HG03060 (cell line): ENCODE measurements at regions not wholly inside any gene's neighbourhood (a gene's known extent, or its start where the extent isn't known, plus 50 kb on each side); places are given as distances from the start of the nearest gene placed in this dataset.
"Not testable (repeated sequence)": the region's sequence is repeated elsewhere in the genome, so short reads cannot be mapped to it uniquely, and the experiment has no call there.

Experiments used
- ATAC-seq: cut with Tn5 transposase; IDR thresholded peaks from one replicate; pipeline ENCODE4 v1.9.1; 2021; ENCODE audit warnings: low read depth, moderate number of reproducible peaks; ENCODE audit not compliant: unreplicated experiment

GRCh38 chr22:22169923-22170322, 74.7 kb upstream of the VPREB1 start:
- no peak for ATAC-seq

GRCh38 chr22:22168941-22169867, 75.4 kb upstream of the VPREB1 start:
- ATAC-seq = no peak

GRCh38 chr22:22168190-22168940, 76.2 kb upstream of the VPREB1 start:
- no peak for ATAC-seq

- peak; percentile 79 for ATAC-seq
Measured at GRCh38 chr22:22167791-22168189, 76.8 kb upstream of the VPREB1 start.

GRCh38 chr22:22166941-22167713, 77.5 kb upstream of the VPREB1 start:
- ATAC-seq = no peak

GRCh38 chr22:22165936-22166710, 78.5 kb upstream of the VPREB1 start:
- ATAC-seq = no peak

DNA sequence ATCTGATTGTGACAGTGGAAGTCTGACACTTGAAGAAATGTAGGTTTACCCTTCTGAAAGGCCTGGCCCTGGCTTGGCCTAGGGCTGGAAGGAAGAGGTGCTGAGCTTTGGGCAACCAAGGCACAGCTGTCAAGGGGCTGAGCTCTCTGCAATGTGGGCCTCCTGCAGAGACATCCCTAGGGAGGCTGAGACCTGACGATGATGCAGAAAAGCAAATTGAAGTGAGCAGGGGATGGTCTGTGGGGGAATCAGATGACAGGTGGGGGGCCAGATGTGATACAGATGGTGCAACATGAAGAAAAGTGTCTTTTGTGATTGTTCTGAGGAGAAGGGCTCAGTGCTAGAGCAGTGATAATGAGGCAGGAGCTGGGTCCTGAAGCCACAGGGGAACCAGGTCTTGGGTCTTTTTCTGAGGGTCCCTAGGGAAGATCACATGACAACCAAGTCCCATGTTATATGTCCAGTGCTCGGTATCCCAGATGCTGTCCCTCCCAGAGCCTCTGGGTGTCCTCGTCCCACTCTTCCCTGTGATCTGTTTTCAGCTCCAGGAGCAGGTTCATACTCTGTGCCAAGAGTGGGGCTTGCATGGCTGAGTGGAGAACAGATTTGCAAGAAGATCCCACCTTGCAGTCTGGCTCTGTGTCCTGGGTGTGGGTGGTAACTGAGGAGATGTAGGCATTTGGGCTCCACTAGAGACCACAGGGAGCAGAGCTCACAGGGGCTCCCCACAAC, 79.9 kb upstream of the VPREB1 start:
- ATAC-seq = no peak

- ATAC-seq = peak; percentile 64
Measured at GRCh38 chr22:22161924-22162851, 82.4 kb upstream of the VPREB1 start.

- ATAC-seq = not testable (repeated sequence)
Measured at GRCh38 chr22:22160768-22161167, 83.8 kb upstream of the VPREB1 start.

- no peak for ATAC-seq
Measured at GRCh38 chr22:22159384-22159783, 85.2 kb upstream of the VPREB1 start.

DNA sequence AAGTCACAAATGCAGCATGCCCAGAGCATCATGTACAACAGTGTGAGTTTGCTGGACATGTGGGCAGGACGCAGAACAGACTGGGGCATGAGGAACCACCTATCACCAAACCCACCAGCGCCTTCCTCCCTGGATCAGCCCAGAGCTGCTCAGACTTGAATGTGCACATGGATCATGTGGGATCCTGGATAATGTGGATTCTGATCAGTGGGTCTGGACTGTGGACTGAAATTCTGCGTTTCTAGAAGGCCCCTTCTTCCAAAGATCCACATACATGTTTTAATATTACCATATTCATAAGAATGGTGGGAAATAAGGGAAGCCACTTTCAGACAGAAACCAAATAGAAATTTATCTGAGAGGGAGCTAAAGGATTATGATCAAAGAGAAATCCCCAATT, 85.6 kb upstream of the VPREB1 start:
- no peak for ATAC-seq

DNA sequence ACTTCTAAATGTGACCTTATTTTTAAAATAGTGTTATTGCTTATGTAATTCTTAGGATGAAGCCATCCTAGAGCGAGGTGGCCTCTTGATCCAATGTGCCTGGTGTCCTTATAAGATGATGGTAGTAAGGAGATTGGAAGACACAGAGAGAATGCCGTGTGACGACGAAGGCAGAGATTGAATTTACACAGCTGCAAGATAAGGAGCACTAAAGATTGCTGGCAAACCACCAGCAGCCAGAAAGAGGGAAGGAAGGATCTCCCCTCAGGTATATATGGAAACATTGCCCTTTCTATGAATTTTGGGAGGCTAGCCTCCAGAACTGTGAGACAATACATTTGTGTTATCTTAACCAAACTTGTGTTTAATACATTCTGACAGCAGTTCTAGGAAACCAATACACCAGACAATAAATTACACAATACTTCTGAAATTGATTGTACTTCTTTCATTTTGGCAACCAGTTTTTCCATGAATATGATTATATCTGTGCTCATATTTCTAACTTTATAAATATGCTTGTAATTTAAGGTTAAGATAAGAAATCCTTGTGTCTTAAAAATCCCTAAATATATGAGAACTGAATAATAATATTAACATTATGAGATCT, 86.3 kb upstream of the VPREB1 start:
- no peak for ATAC-seq

DNA sequence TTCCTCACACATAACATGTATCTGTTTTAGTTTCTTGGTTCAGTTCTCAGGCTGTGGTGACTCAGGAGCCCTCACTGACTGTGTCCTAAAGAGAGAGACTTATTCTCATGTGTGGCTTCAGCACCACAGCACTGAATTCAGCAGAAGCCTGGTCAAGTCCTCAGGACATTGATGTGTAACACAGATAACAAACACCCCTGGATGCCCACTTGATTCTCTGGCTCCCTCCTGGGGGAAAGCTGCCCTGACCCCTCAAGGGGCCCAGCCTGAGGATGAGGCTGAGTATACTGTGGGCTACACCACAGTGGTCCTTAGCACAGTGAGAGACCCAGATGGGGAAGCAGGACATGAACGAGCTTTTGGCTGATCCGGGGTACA, 87.2 kb upstream of the VPREB1 start:
- no peak for ATAC-seq

DNA sequence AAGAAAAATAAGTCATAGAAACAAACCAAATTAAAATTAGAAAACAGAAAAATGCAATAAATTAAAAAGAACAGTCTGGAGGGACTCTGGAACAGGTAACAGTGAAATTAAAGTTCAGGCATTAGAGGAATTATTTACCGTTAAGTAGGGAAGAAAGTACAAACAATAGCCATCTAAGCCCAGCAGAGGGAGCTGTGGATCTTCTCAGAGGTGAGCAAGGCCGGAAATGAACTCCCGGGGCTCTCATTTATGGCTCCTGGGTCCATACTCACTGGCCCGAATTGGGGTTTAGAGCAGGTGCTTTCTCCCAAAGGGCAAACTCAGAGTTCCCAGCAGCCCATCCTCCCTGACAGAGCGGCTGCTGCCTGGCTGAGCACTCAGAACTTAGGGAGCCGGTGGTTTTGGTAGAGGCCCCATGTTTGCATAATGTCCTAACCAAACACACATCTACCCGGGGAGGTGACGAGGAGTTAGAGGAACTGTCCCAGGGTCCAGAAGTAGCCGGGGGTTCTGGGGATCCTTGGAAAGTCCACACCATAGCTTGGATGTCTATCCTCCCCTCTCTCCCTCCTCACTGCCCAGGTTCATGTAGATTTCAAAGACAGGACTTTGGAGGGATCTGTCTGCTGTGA, 87.8 kb upstream of the VPREB1 start:
- no peak for ATAC-seq

DNA sequence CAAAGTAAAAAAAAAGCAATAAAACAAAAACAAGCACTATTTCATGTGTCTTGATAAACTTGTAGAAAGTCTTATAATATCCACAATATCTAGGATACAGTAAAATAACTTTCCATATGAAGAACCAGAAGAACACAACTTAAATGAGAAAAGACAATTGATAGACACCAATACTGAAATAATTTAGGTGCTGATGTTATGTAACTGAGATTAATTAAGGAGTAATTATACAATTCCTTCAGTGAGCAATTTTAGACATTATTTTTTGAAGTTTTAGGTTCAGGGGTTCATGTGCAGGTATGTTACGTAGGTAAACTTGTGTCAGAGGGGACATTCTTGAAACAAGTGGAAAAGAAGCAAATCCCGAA, 88.3 kb upstream of the VPREB1 start:
- ATAC-seq = no peak

DNA sequence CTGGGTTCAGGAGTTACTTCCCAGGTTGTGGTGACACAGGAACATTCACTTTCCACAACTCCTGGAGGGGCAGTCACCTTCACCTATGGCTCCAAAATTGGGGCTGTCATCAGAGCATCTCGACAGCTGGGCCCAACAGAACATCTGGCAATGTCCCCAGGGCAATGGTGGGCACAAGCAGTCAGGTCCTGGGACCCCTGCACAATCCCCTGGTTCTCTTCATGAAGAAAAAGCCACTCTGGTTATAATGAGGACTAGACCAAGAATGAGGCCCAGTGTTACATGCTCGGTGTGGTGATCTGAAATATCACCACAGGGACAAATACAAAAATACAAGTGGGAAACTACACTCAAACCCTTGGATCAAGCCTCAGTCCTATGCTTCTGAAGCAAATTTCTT, 89.0 kb upstream of the VPREB1 start:
- no peak for ATAC-seq

- no peak for ATAC-seq
Measured at GRCh38 chr22:22155146-22155545, 89.4 kb upstream of the VPREB1 start.

- no peak for ATAC-seq
Measured at GRCh38 chr22:22154040-22154439, 90.5 kb upstream of the VPREB1 start.
